Activated CD4-positive, alpha-beta memory T cell treated with anti-CD3 and anti-CD28 coated beads, Interleukin-2, amount 10 ng/mL, durations not matched to agents 7 days and 5 days (primary cell): ENCODE measurements at regions not wholly inside any gene's neighbourhood (a gene's known extent, or its start where the extent isn't known, plus 50 kb on each side); places are given as distances from the start of the nearest gene placed in this dataset.
"Not testable (repeated sequence)": the region's sequence is repeated elsewhere in the genome, so short reads cannot be mapped to it uniquely, and the experiment has no call there.

ENCODE experiments used
- CTCF ChIA-PET: fragments of 350-600 bp; sonication (Branson Sonifier 250); formaldehyde crosslinking; loops from one replicate; lab custom pipeline; 2021; ENCODE audit warnings: antibody characterized with exemption, inconsistent platforms; lab: Charles Lee
- POLR2A ChIA-PET: fragments of 350-600 bp; sonication (Branson Sonifier 250); formaldehyde crosslinking; loops from one replicate; lab custom pipeline; 2021; ENCODE audit warnings: antibody characterized with exemption; lab: Charles Lee
- DNase-seq: peaks from one replicate; pipeline ENCODE4 v3.0.0-alpha.2; 2020
- H3K27ac Mint-ChIP-seq: one replicate; pipeline ENCODE4 v1.8.0; 2021; ENCODE audit warnings: mild to moderate bottlenecking, mixed read lengths
- H3K27me3 Mint-ChIP-seq: one replicate; pipeline ENCODE4 v1.8.0; 2021; ENCODE audit warnings: mixed read lengths
- H3K36me3 Mint-ChIP-seq: one replicate; pipeline ENCODE4 v1.8.0; 2021; ENCODE audit warnings: low read depth, mixed read lengths
- H3K4me1 Mint-ChIP-seq: one replicate; pipeline ENCODE4 v1.8.0; 2021; ENCODE audit warnings: mixed read lengths
- H3K4me3 Mint-ChIP-seq: one replicate; pipeline ENCODE4 v1.8.0; 2021; ENCODE audit warnings: mild to moderate bottlenecking, mixed read lengths
- H3K9me3 Mint-ChIP-seq: one replicate; pipeline ENCODE4 v1.8.0; 2021; ENCODE audit warnings: mixed read lengths

GRCh38 chr16:9014389-9014788, 50.7 kb upstream of the USP7 start:
- no peaks in the 10 kb centered on the region for H3K36me3 Mint-ChIP-seq
- POLR2A ChIA-PET: no interaction called here
- CTCF ChIA-PET: interaction anchor here (0.7 to 1.1 kb wide), 3 partner anchors 16 to 124 kb away, joined by 3 to 4 read pairs (median 3); partner anchors contain the start of gene HAPSTR1

GRCh38 chr16:9015489-9015888, 51.8 kb upstream of the USP7 start:
- POLR2A ChIA-PET: no interaction called here
- no peaks in the 10 kb centered on the region for H3K4me1 Mint-ChIP-seq
- peaks cover 1% of the 10 kb centered on the region for H3K27me3 Mint-ChIP-seq
- no peak overlapping the region for H3K4me3 Mint-ChIP-seq
- CTCF ChIA-PET: no interaction called here
- DNase-seq: no peak
- no peak overlapping the region for H3K27ac Mint-ChIP-seq
- H3K9me3 Mint-ChIP-seq: peaks cover 8% of the 10 kb centered on the region
- H3K36me3 Mint-ChIP-seq: no peaks in the 10 kb centered on the region

More at GRCh38 chr16:9014389-9014788, 50.7 kb upstream of the USP7 start:
- Mint-ChIP-seq H3K9me3 (peaks cover 8% of the 10 kb centered on the region), H3K27me3 (peaks cover 3% of the 10 kb centered on the region), H3K27ac (no peak overlapping the region), H3K4me3 (no peak overlapping the region), H3K4me1 (no peaks in the 10 kb centered on the region)
- DNase-seq: no peak

- CTCF ChIA-PET, DNase-seq, H3K4me1 Mint-ChIP-seq, H3K36me3 Mint-ChIP-seq, H3K9me3 Mint-ChIP-seq, H3K27me3 Mint-ChIP-seq, H3K4me3 Mint-ChIP-seq, H3K27ac Mint-ChIP-seq, POLR2A ChIA-PET: not testable (repeated sequence)
Measured at GRCh38 chr16:9016005-9016404, 52.3 kb upstream of the USP7 start.

- ChIA-PET POLR2A (no interaction called here), CTCF (no interaction called here)
- no peak overlapping the region for H3K27ac Mint-ChIP-seq
- no peak for DNase-seq
- H3K4me3 Mint-ChIP-seq: no peak overlapping the region
- H3K27me3 Mint-ChIP-seq: no peaks in the 10 kb centered on the region
- H3K36me3 Mint-ChIP-seq: no peaks in the 10 kb centered on the region
- H3K9me3 Mint-ChIP-seq: peaks cover 8% of the 10 kb centered on the region
- no peaks in the 10 kb centered on the region for H3K4me1 Mint-ChIP-seq
Measured at GRCh38 chr16:9016824-9017223, 53.1 kb upstream of the USP7 start.

GRCh38 chr16:9027070-9027799, 63.5 kb upstream of the USP7 start:
- CTCF ChIA-PET: interaction anchor here (2.7 kb wide), 1 partner anchor 18 kb away, joined by 10 read pairs; no protein-coding TSS in a partner anchor
- Mint-ChIP-seq H3K27me3 (no peaks in the 10 kb centered on the region), H3K9me3 (no peaks in the 10 kb centered on the region), H3K4me3 (no peak overlapping the region), H3K27ac (no peak overlapping the region), H3K36me3 (no peaks in the 10 kb centered on the region), H3K4me1 (no peaks in the 10 kb centered on the region)
- POLR2A ChIA-PET: no interaction called here
- DNase-seq: no peak

GRCh38 chr16:9028491-9028890, 63.0 kb upstream of the HAPSTR1 start:
- DNase-seq, H3K27me3 Mint-ChIP-seq, H3K4me3 Mint-ChIP-seq, H3K27ac Mint-ChIP-seq, H3K4me1 Mint-ChIP-seq, H3K36me3 Mint-ChIP-seq, H3K9me3 Mint-ChIP-seq: not testable (repeated sequence)
- POLR2A ChIA-PET: interaction anchor here (1.2 kb wide), 1 partner anchor 63 kb away, joined by 3 read pairs; the partner anchor contains the start of gene HAPSTR1
- CTCF ChIA-PET: interaction anchor here (0.6 to 2.7 kb wide), 3 partner anchors 20 to 30 kb away, joined by 3 to 10 read pairs (median 3); no protein-coding TSS in a partner anchor

- Mint-ChIP-seq H3K27me3 (no peaks in the 10 kb centered on the region), H3K4me3 (no peak overlapping the region), H3K4me1 (no peaks in the 10 kb centered on the region), H3K27ac (no peak overlapping the region), H3K36me3 (no peaks in the 10 kb centered on the region), H3K9me3 (no peaks in the 10 kb centered on the region)
- no peak for DNase-seq
- POLR2A ChIA-PET: no interaction called here
- CTCF ChIA-PET: no interaction called here
Measured at GRCh38 chr16:9031107-9031506, 60.3 kb upstream of the HAPSTR1 start.

GRCh38 chr16:9033125-9033830, 58.2 kb upstream of the HAPSTR1 start:
- no peaks in the 10 kb centered on the region for H3K9me3 Mint-ChIP-seq
- no peaks in the 10 kb centered on the region for H3K4me1 Mint-ChIP-seq
- H3K4me3 Mint-ChIP-seq: no peak overlapping the region
- H3K27ac Mint-ChIP-seq: no peak overlapping the region
- ChIA-PET POLR2A (interaction anchor here (1.2 kb wide), 1 partner anchor 68 kb away, joined by 4 read pairs; no protein-coding TSS in a partner anchor), CTCF (interaction anchor here (1.9 to 2.6 kb wide), 2 partner anchors 24 to 46 kb away, joined by 5 to 10 read pairs; no protein-coding TSS in a partner anchor)
- H3K36me3 Mint-ChIP-seq: no peaks in the 10 kb centered on the region
- H3K27me3 Mint-ChIP-seq: no peaks in the 10 kb centered on the region
- no peak for DNase-seq

- H3K4me3 Mint-ChIP-seq: no peak overlapping the region
- no peaks in the 10 kb centered on the region for H3K27me3 Mint-ChIP-seq
- ChIA-PET POLR2A (interaction anchor here (1.2 kb wide), 1 partner anchor 67 kb away, joined by 4 read pairs; no protein-coding TSS in a partner anchor), CTCF (interaction anchor here (1.9 to 2.6 kb wide), 2 partner anchors 25 to 45 kb away, joined by 5 to 10 read pairs; no protein-coding TSS in a partner anchor)
- no peak for DNase-seq
- H3K4me1 Mint-ChIP-seq: no peaks in the 10 kb centered on the region
- H3K27ac Mint-ChIP-seq: no peak overlapping the region
- no peaks in the 10 kb centered on the region for H3K9me3 Mint-ChIP-seq
- H3K36me3 Mint-ChIP-seq: no peaks in the 10 kb centered on the region
Measured at GRCh38 chr16:9034056-9034455, 57.4 kb upstream of the HAPSTR1 start.

GRCh38 chr16:9035996-9036395, 55.4 kb upstream of the HAPSTR1 start:
- no peaks in the 10 kb centered on the region for H3K4me1 Mint-ChIP-seq
- no peaks in the 10 kb centered on the region for H3K9me3 Mint-ChIP-seq
- ChIA-PET CTCF (no interaction called here), POLR2A (no interaction called here)
- H3K27ac Mint-ChIP-seq: no peak overlapping the region
- no peak for DNase-seq
- no peaks in the 10 kb centered on the region for H3K36me3 Mint-ChIP-seq
- H3K4me3 Mint-ChIP-seq: no peak overlapping the region
- H3K27me3 Mint-ChIP-seq: peaks cover 4% of the 10 kb centered on the region

GRCh38 chr16:9039210-9039609, 52.2 kb upstream of the HAPSTR1 start:
- H3K27ac Mint-ChIP-seq: no peak overlapping the region
- no peaks in the 10 kb centered on the region for H3K36me3 Mint-ChIP-seq
- H3K4me1 Mint-ChIP-seq: no peaks in the 10 kb centered on the region
- ChIA-PET CTCF (interaction anchor here (0.7 kb wide), 1 partner anchor 54 kb away, joined by 3 read pairs; no protein-coding TSS in a partner anchor), POLR2A (interaction anchor here (0.8 kb wide), 1 partner anchor 52 kb away, joined by 3 read pairs; the partner anchor contains the start of gene HAPSTR1)
- no peaks in the 10 kb centered on the region for H3K9me3 Mint-ChIP-seq
- peaks cover 7% of the 10 kb centered on the region for H3K27me3 Mint-ChIP-seq
- peak; percentile 22 for DNase-seq
- H3K4me3 Mint-ChIP-seq: no peak overlapping the region

GRCh38 chr16:9040800-9041412, 50.5 kb upstream of the HAPSTR1 start:
- Mint-ChIP-seq H3K27me3 (peaks cover 7% of the 10 kb centered on the region), H3K9me3 (no peaks in the 10 kb centered on the region), H3K27ac (no peak overlapping the region), H3K4me3 (no peak overlapping the region), H3K36me3 (no peaks in the 10 kb centered on the region), H3K4me1 (peaks cover under 1% of the 10 kb centered on the region)
- DNase-seq: no peak
- ChIA-PET CTCF (no interaction called here), POLR2A (no interaction called here)
